ENCODE measurements at regions not wholly inside any gene's neighbourhood (a gene's known extent, or its start where the extent isn't known, plus 50 kb on each side); places are given as distances from the start of the nearest gene placed in this dataset.

DNA sequence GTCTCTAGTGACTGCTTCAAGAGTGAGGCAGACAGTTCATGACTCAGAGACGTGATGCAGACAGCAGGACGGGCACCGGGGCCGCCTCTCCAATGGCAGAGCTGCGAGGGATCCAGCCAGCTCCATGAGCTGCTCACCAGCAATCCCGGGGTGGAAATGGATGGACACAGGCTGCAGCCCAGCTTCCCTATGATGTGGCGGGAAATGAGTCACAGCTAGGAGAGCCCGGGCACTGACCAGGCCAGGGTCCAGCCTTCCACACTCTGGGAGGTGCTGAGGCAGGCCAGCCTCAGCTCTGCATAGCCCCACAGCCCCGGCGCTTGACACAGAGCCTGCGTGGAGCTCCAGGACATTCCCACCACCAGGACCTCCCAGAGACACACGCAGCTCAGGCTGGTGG, 244.8 kb upstream of the IRX2 start:
- H3K9me2 ChIP-seq: no peaks in the 10 kb centered on the region
- no peak overlapping the region for H3K4me2 ChIP-seq
- H3K79me2 ChIP-seq (ENCODE audit: insufficient read depth): no peaks in the 10 kb centered on the region
- no peak overlapping the region for H3K9ac ChIP-seq
- no peak overlapping the region for H2AFZ ChIP-seq (ENCODE audit: low read depth)
- no peaks in the 10 kb centered on the region for H3K9me3 ChIP-seq
- no peaks in the 10 kb centered on the region for H4K20me1 ChIP-seq (ENCODE audit: insufficient read depth)
- ChIA-PET CTCF (no interaction called here), POLR2A (no interaction called here)
- H3K4me1 ChIP-seq (ENCODE audit: control insufficient read depth in 1 of 2, insufficient read depth in 2 of 2, low read depth in 1 of 2, low read length in 1 of 2): no peaks in the 10 kb centered on the region
- H3K27me3 ChIP-seq (ENCODE audit: insufficient read depth): peaks cover 15% of the 10 kb centered on the region; the same call in 1 of the 2 replicates
- WGBS (ENCODE audit: low lambda C conversion rate): 0% methylated on average over 7 of the region's 12 CpGs
- no peak overlapping the region for H3K4me3 ChIP-seq (ENCODE audit: low read depth in 2 of 2, low read length in 1 of 2)
- DNase-seq: no peak
- no peaks in the 10 kb centered on the region for H3K36me3 ChIP-seq (replicated peaks in 1 of 2; ENCODE audit: control insufficient read depth in 1 of 2, insufficient read depth in 2 of 2, low read length in 1 of 2)
- no peaks in the 10 kb centered on the region for H3F3A ChIP-seq (replicated peaks; ENCODE audit: insufficient read depth)
- TF ChIP-seq IRF3 (IDR thresholded peaks at IDR 0.05; ENCODE audit: low read depth, low read length) (no peak), ELF1 (IDR thresholded peaks at IDR 0.05) (no peak), RAD21 (IDR thresholded peaks at IDR 0.05; ENCODE audit: low read length) (no peak)
- no peak overlapping the region for H3K27ac ChIP-seq (ENCODE audit: low read depth in 2 of 2, low read length in 1 of 2)

DNA sequence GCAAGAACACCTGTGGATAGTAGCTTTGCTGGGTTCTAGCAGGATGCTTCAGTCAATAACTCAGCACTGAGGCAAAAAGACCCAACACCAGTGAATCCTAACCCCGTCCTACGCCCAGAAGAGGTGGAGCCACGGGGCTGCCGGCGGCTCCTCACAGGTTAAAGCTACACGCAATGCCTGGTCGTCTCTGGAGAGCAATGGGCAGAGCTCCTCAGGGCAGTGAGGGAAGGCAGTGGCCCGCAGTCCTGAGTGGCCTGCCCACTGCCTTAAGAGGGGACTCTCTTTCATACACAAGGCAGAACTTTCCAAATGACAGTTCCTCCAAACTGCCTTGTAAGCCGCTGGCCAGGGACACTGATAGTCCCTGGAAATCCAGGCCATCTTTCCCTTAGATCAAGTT, 244.2 kb upstream of the IRX2 start:
- H3K27ac ChIP-seq (ENCODE audit: low read depth in 2 of 2, low read length in 1 of 2): no peak overlapping the region
- no peak for DNase-seq
- TF ChIP-seq MEF2A (IDR thresholded peaks at IDR 0.05; ENCODE audit: borderline replicate concordance, low read depth): no peak
- no peak for TF ChIP-seq ELF1 (IDR thresholded peaks at IDR 0.05)
- TF ChIP-seq CHD2 (IDR thresholded peaks at IDR 0.05; ENCODE audit: low read length, partially characterized antibody): no peak
- TF ChIP-seq TEAD4 (IDR thresholded peaks at IDR 0.05; ENCODE audit: borderline replicate concordance, insufficient read depth): no peak
- H3K4me2 ChIP-seq: no peak overlapping the region
- H2AFZ ChIP-seq (ENCODE audit: low read depth): no peak overlapping the region
- no peak overlapping the region for H3K4me3 ChIP-seq (ENCODE audit: low read depth in 2 of 2, low read length in 1 of 2)
- H3K4me1 ChIP-seq (ENCODE audit: control insufficient read depth in 1 of 2, insufficient read depth in 2 of 2, low read depth in 1 of 2, low read length in 1 of 2): no peaks in the 10 kb centered on the region
- no peaks in the 10 kb centered on the region for H3F3A ChIP-seq (replicated peaks; ENCODE audit: insufficient read depth)
- no peaks in the 10 kb centered on the region for H3K9me2 ChIP-seq
- ChIA-PET POLR2A (no interaction called here), CTCF (no interaction called here)
- no peaks in the 10 kb centered on the region for H4K20me1 ChIP-seq (ENCODE audit: insufficient read depth)
- peaks cover 18% of the 10 kb centered on the region; the same call in 1 of the 2 replicates for H3K27me3 ChIP-seq (ENCODE audit: insufficient read depth)
- H3K36me3 ChIP-seq (replicated peaks in 1 of 2; ENCODE audit: control insufficient read depth in 1 of 2, insufficient read depth in 2 of 2, low read length in 1 of 2): no peaks in the 10 kb centered on the region
- H3K79me2 ChIP-seq (ENCODE audit: insufficient read depth): no peaks in the 10 kb centered on the region
- H3K9me3 ChIP-seq: no peaks in the 10 kb centered on the region
- H3K9ac ChIP-seq: no peak overlapping the region
- 0% methylated on average over 6 of the region's 9 CpGs for WGBS (ENCODE audit: low lambda C conversion rate)

DNA sequence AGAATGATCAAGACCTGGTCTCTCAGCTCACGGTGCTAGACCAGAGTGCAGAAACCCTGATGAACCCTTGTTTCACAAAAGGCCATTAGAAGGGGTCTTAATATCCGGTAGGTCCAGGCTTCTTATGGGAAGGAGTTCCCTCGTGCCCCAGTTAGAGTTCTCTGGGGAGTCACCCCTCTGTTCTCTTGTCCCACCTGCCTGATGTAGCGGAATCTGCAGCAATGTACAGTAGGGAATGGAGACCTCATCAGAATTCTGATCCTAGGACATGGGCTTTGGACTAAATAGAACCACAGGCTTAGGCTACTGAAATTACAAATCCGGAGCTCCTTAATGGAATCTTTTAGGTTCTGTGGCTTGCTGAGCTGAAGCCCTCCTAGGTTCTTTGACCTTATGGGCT, 243.6 kb upstream of the IRX2 start:
- no peak for DNase-seq
- Histone ChIP-seq H3K4me2 (no peak overlapping the region), H3F3A (replicated peaks; ENCODE audit: insufficient read depth) (no peaks in the 10 kb centered on the region), H4K20me1 (ENCODE audit: insufficient read depth) (no peaks in the 10 kb centered on the region), H3K9me3 (no peaks in the 10 kb centered on the region), H3K79me2 (ENCODE audit: insufficient read depth) (no peaks in the 10 kb centered on the region), H3K4me1 (ENCODE audit: control insufficient read depth in 1 of 2, insufficient read depth in 2 of 2, low read depth in 1 of 2, low read length in 1 of 2) (no peaks in the 10 kb centered on the region), H3K4me3 (ENCODE audit: low read depth in 2 of 2, low read length in 1 of 2) (no peak overlapping the region), H2AFZ (ENCODE audit: low read depth) (no peak overlapping the region), H3K36me3 (replicated peaks in 1 of 2; ENCODE audit: control insufficient read depth in 1 of 2, insufficient read depth in 2 of 2, low read length in 1 of 2) (no peaks in the 10 kb centered on the region), H3K27me3 (ENCODE audit: insufficient read depth) (peaks cover 20% of the 10 kb centered on the region; the same call in 1 of the 2 replicates), H3K27ac (ENCODE audit: low read depth in 2 of 2, low read length in 1 of 2) (no peak overlapping the region), H3K9ac (no peak overlapping the region), H3K9me2 (no peaks in the 10 kb centered on the region)
- ChIA-PET CTCF (no interaction called here), POLR2A (no interaction called here)
- 4% methylated on average over 5 of the region's 5 CpGs for WGBS (ENCODE audit: low lambda C conversion rate)
- TF ChIP-seq EP300 (IDR thresholded peaks at IDR 0.05; ENCODE audit: borderline replicate concordance in 1 of 2, low read depth in 1 of 2, low read length in 1 of 2): no peak
- TF ChIP-seq RCOR1 (IDR thresholded peaks at IDR 0.05; ENCODE audit: low read length): no peak
- TF ChIP-seq NFIC (IDR thresholded peaks at IDR 0.05; ENCODE audit: borderline replicate concordance): no peak
- no peak for TF ChIP-seq IRF3 (IDR thresholded peaks at IDR 0.05; ENCODE audit: low read depth, low read length)
- TF ChIP-seq CTCF (IDR thresholded peaks at IDR 0.05): no peak
- no peak for TF ChIP-seq RXRA (IDR thresholded peaks at IDR 0.05; ENCODE audit: borderline replicate concordance, low read depth)
- no peak for TF ChIP-seq CHD2 (IDR thresholded peaks at IDR 0.05; ENCODE audit: low read length, partially characterized antibody)
- TF ChIP-seq FOSL2 (IDR thresholded peaks at IDR 0.05; ENCODE audit: borderline replicate concordance, low read depth): no peak
- TF ChIP-seq RAD21 (IDR thresholded peaks at IDR 0.05; ENCODE audit: low read length): no peak
- no peak for TF ChIP-seq YY1 (IDR thresholded peaks at IDR 0.05; ENCODE audit: low read depth)
- TF ChIP-seq MEF2A (IDR thresholded peaks at IDR 0.05; ENCODE audit: borderline replicate concordance, low read depth): no peak
- TF ChIP-seq, protein P1, sequence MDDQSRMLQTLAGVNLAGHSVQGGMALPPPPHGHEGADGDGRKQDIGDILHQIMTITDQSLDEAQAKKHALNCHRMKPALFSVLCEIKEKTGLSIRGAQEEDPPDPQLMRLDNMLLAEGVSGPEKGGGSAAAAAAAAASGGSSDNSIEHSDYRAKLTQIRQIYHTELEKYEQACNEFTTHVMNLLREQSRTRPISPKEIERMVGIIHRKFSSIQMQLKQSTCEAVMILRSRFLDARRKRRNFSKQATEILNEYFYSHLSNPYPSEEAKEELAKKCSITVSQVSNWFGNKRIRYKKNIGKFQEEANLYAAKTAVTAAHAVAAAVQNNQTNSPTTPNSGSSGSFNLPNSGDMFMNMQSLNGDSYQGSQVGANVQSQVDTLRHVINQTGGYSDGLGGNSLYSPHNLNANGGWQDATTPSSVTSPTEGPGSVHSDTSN (IDR thresholded peaks at IDR 0.05): no peak
- TF ChIP-seq TEAD4 (IDR thresholded peaks at IDR 0.05; ENCODE audit: borderline replicate concordance, insufficient read depth): no peak
- TF ChIP-seq NRF1 (IDR thresholded peaks at IDR 0.05; ENCODE audit: low read depth, low read length): no peak
- TF ChIP-seq, protein P2, sequence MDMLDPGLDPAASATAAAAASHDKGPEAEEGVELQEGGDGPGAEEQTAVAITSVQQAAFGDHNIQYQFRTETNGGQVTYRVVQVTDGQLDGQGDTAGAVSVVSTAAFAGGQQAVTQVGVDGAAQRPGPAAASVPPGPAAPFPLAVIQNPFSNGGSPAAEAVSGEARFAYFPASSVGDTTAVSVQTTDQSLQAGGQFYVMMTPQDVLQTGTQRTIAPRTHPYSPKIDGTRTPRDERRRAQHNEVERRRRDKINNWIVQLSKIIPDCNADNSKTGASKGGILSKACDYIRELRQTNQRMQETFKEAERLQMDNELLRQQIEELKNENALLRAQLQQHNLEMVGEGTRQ (IDR thresholded peaks at IDR 0.05; ENCODE audit: borderline replicate concordance, low read depth, low read length): no peak
